ENCODE measurements at regions not wholly inside any gene's neighbourhood (a gene's known extent, or its start where the extent isn't known, plus 50 kb on each side); places are given as distances from the start of the nearest gene placed in this dataset.
"Not testable (repeated sequence)": the region's sequence is repeated elsewhere in the genome, so short reads cannot be mapped to it uniquely, and the experiment has no call there.

DNA sequence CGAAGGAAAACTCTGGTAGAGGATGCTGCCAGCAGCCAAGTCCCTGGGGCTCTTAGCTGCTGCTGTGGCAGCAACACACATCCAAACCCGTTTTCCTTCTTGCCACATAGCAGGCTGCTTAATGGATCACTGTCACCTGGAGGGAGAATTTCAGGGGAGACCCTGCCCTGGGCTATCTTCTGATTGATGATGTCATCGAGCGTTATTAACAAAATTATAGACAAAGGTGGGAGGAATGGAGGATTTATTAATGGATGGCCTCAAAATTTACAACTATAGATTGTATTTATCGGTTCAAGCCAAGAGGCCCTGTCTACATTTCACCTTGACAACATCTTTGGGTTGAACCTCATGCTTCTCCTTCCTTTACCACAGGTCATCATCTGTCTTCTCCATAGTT, 120.8 kb upstream of the PZP start:
- Histone ChIP-seq H3K4me1 (ENCODE audit: control insufficient read depth in 1 of 2, insufficient read depth in 2 of 2, low read length in 2 of 2) (peaks cover 3 to 7% of the 10 kb centered on the region in 2 donors), H3K27me3 (ENCODE audit: control insufficient read depth in 1 of 2, insufficient read depth in 2 of 2, low read length in 2 of 2) (no peaks in the 10 kb centered on the region)

DNA sequence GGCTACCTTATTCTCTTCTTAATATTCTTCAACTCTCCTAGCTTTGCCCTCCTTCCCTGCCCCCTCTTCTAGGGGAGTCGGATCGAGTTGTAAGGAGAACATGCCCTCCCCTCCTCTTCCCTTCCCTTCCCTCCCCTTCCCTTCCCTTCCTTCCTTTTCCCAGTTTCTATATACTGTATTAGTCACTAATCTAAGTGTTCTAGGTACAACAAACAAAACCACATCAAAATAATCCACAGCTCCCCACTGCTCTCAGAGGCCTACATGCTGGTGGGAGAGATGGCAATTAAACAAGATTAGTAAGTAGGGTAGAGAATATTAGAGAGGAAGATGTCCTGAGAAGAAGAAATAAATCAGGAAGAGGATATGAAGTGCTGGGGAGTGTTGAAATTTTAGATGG, 119.9 kb upstream of the PZP start:
- Histone ChIP-seq H3K27ac (ENCODE audit: low read depth, low read length) (no peak overlapping the region), H3K27me3 (ENCODE audit: control insufficient read depth in 1 of 2, insufficient read depth in 2 of 2, low read length in 2 of 2) (no peaks in the 10 kb centered on the region), H3K9me3 (ENCODE audit: control insufficient read depth in 1 of 2, low read length in 2 of 2) (no peaks in the 10 kb centered on the region), H3K36me3 (ENCODE audit: control insufficient read depth in 1 of 2, insufficient read depth in 2 of 2, low read length in 2 of 2) (no peaks in the 10 kb centered on the region), H3K4me1 (ENCODE audit: control insufficient read depth in 1 of 2, insufficient read depth in 2 of 2, low read length in 2 of 2) (peaks cover 0 to 3% of the 10 kb centered on the region in 2 donors), H3K9ac (ENCODE audit: low read depth in 1 of 2, low read length in 2 of 2) (no peak overlapping the region), H3K4me3 (ENCODE audit: low read depth in 1 of 2, low read length in 2 of 2) (no peak overlapping the region)

More for the DNA sequence above, 120.8 kb upstream of the PZP start:
- no peaks in the 10 kb centered on the region for H3K9me3 ChIP-seq (ENCODE audit: control insufficient read depth in 1 of 2, low read length in 2 of 2)
- no peak overlapping the region for H3K9ac ChIP-seq (ENCODE audit: low read depth in 1 of 2, low read length in 2 of 2)
- no peak overlapping the region for H3K27ac ChIP-seq (ENCODE audit: low read depth, low read length)
- no peak overlapping the region for H3K4me3 ChIP-seq (ENCODE audit: low read depth in 1 of 2, low read length in 2 of 2)
- no peaks in the 10 kb centered on the region for H3K36me3 ChIP-seq (ENCODE audit: control insufficient read depth in 1 of 2, insufficient read depth in 2 of 2, low read length in 2 of 2)

DNA sequence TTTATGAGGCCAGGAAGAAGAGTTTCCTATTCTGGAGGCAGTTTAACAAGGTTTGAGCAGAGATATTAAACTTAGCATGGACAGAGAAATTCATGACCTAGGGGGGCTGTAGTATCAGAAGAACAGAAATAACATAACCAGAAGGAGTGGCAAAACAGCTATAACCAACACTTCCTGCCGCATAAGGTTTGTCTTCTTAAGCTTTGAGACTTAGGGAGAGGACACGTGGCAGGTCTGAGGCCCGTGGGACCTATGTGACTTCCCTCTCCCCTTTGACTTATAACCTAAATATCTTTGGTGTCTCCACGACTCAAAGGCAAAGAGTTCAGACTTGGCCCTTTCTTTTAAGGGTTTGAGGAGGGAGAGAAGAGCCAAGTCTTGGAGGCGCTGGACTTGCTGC, 119.1 kb upstream of the PZP start:
- no peak overlapping the region for H3K27ac ChIP-seq (ENCODE audit: low read depth, low read length)
- H3K9me3 ChIP-seq (ENCODE audit: control insufficient read depth in 1 of 2, low read length in 2 of 2) = no peaks in the 10 kb centered on the region
- no peak overlapping the region for H3K9ac ChIP-seq (ENCODE audit: low read depth in 1 of 2, low read length in 2 of 2)
- no peaks in the 10 kb centered on the region for H3K27me3 ChIP-seq (ENCODE audit: control insufficient read depth in 1 of 2, insufficient read depth in 2 of 2, low read length in 2 of 2)
- peaks cover 0 to 3% of the 10 kb centered on the region in 2 donors for H3K4me1 ChIP-seq (ENCODE audit: control insufficient read depth in 1 of 2, insufficient read depth in 2 of 2, low read length in 2 of 2)
- H3K4me3 ChIP-seq (ENCODE audit: low read depth in 1 of 2, low read length in 2 of 2) = no peak overlapping the region
- no peaks in the 10 kb centered on the region for H3K36me3 ChIP-seq (ENCODE audit: control insufficient read depth in 1 of 2, insufficient read depth in 2 of 2, low read length in 2 of 2)

DNA sequence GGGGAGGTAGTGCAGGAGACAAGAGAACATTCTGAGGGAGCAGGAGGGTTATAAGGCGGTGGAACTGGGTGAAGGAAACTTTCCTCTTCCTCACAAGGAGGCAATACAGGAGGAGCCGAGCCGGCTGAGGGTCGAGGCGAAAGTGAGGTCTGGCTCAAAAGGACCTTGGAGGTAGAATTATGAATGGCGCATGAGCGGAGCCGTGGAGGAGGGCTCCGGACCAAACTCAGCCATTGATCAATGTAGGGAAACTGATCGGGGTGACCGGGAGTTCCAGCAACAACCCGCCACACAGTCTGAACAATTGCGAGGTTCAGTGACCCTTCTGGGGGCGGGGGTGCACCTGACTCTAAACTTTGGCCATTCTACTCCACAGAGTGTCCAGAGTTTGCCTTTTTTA, 118.7 kb upstream of the PZP start:
- not testable (repeated sequence) for H3K9ac ChIP-seq (ENCODE audit: low read depth in 1 of 2, low read length in 2 of 2); H3K4me1 ChIP-seq (ENCODE audit: control insufficient read depth in 1 of 2, insufficient read depth in 2 of 2, low read length in 2 of 2); H3K27ac ChIP-seq (ENCODE audit: low read depth, low read length); H3K9me3 ChIP-seq (ENCODE audit: control insufficient read depth in 1 of 2, low read length in 2 of 2); H3K36me3 ChIP-seq (ENCODE audit: control insufficient read depth in 1 of 2, insufficient read depth in 2 of 2, low read length in 2 of 2); H3K4me3 ChIP-seq (ENCODE audit: low read depth in 1 of 2, low read length in 2 of 2); H3K27me3 ChIP-seq (ENCODE audit: control insufficient read depth in 1 of 2, insufficient read depth in 2 of 2, low read length in 2 of 2)

DNA sequence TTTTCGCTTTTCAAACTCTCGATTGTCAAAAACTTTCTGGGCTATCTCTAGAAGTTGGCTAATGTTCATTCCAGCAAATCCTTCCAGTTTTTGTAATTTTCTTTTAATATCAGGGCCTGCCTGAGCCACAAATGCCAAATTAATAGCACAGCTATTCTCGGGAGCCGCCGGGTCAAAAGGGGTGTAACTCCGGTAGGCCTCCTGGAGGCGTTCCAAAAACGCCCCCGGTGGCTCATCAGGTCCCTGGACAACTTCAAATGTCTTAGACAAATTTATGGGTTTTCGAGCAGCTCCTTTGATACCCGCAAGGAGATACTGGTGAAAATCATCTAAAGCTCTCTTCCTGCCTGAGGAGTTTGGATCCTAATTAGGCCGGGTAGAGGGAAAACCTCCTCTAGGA, 117.9 kb upstream of the PZP start:
- Histone ChIP-seq H3K4me3 (ENCODE audit: low read depth in 1 of 2, low read length in 2 of 2) (no peak overlapping the region), H3K27ac (ENCODE audit: low read depth, low read length) (no peak overlapping the region), H3K27me3 (ENCODE audit: control insufficient read depth in 1 of 2, insufficient read depth in 2 of 2, low read length in 2 of 2) (no peaks in the 10 kb centered on the region), H3K36me3 (ENCODE audit: control insufficient read depth in 1 of 2, insufficient read depth in 2 of 2, low read length in 2 of 2) (no peaks in the 10 kb centered on the region), H3K9me3 (ENCODE audit: control insufficient read depth in 1 of 2, low read length in 2 of 2) (no peaks in the 10 kb centered on the region), H3K4me1 (ENCODE audit: control insufficient read depth in 1 of 2, insufficient read depth in 2 of 2, low read length in 2 of 2) (no peaks in the 10 kb centered on the region), H3K9ac (ENCODE audit: low read depth in 1 of 2, low read length in 2 of 2) (no peak overlapping the region)

DNA sequence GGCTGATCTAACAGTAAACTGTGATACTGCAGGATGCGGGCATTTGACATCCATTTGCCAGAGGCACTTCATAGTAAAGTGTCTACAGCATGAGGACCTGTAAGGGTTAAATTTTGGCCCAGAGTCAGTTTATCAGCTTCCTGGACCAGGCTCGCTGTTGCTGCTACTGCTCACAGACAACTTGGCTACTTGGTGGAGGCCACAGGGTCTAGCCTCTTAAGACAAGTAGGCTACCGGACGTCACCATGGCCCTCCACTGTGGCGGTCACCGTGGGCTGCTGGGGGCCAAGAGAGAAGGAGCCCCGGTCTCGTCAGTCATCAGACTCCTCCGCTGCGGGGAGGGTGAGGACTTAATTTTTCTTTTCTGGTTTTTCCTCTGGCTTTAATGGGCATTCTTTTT, 117.3 kb upstream of the PZP start:
- Histone ChIP-seq H3K9ac (ENCODE audit: low read depth in 1 of 2, low read length in 2 of 2) (no peak overlapping the region), H3K27ac (ENCODE audit: low read depth, low read length) (no peak overlapping the region), H3K9me3 (ENCODE audit: control insufficient read depth in 1 of 2, low read length in 2 of 2) (no peaks in the 10 kb centered on the region), H3K4me1 (ENCODE audit: control insufficient read depth in 1 of 2, insufficient read depth in 2 of 2, low read length in 2 of 2) (no peaks in the 10 kb centered on the region), H3K27me3 (ENCODE audit: control insufficient read depth in 1 of 2, insufficient read depth in 2 of 2, low read length in 2 of 2) (no peaks in the 10 kb centered on the region), H3K36me3 (ENCODE audit: control insufficient read depth in 1 of 2, insufficient read depth in 2 of 2, low read length in 2 of 2) (no peaks in the 10 kb centered on the region), H3K4me3 (ENCODE audit: low read depth in 1 of 2, low read length in 2 of 2) (no peak overlapping the region)

DNA sequence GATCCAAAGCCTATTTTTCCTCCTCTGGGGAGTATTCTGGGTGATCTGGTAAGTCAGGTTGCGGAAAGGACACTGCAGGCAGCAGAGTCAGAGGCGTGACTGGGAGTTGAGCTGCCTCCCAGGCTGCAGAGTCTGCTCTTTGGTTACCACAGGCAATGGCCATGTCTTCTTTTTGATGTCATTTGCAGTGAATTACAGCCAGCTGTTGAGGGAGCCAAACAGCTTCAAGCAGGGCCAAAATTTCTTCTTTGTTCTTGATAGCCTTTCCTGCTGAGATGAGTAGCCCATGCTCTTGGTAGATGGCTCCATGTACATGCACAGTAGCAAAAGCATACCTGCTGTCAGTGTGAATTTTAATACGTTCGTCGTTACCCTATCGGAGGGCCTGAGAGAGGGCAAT, 116.6 kb upstream of the PZP start:
- Histone ChIP-seq H3K36me3 (ENCODE audit: control insufficient read depth in 1 of 2, insufficient read depth in 2 of 2, low read length in 2 of 2) (no peaks in the 10 kb centered on the region), H3K9ac (ENCODE audit: low read depth in 1 of 2, low read length in 2 of 2) (no peak overlapping the region), H3K4me1 (ENCODE audit: control insufficient read depth in 1 of 2, insufficient read depth in 2 of 2, low read length in 2 of 2) (no peaks in the 10 kb centered on the region), H3K9me3 (ENCODE audit: control insufficient read depth in 1 of 2, low read length in 2 of 2) (no peaks in the 10 kb centered on the region), H3K27me3 (ENCODE audit: control insufficient read depth in 1 of 2, insufficient read depth in 2 of 2, low read length in 2 of 2) (no peaks in the 10 kb centered on the region), H3K27ac (ENCODE audit: low read depth, low read length) (no peak overlapping the region), H3K4me3 (ENCODE audit: low read depth in 1 of 2, low read length in 2 of 2) (no peak overlapping the region)

DNA sequence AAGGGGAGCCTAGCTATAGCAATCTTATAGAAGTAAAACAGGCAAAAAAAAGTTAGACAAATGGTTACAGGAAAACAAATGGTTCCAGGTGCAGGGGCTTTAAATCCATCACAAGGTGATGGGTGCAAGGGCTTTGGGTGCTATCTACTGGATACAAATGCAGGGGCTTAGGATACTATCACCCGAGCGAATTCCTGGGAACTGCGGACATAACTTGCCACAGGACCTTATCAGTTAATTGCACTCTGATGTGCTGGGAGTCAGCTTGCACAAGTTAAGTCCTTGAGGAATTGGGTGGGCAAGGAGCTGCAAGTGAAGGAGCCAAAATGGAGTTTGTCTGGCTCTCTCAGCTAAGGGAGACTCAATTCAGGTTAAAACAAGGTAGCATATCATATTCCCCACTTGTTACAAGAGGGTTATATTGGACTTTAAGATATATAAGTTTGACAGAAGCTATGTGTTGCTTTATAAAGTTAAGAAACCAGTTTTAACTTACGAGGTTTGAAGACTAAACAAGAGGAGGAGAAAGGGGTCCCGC, 115.0 kb upstream of the PZP start:
- no peak overlapping the region for H3K27ac ChIP-seq (ENCODE audit: low read depth, low read length)
- H3K4me1 ChIP-seq (ENCODE audit: control insufficient read depth in 1 of 2, insufficient read depth in 2 of 2, low read length in 2 of 2) = no peaks in the 10 kb centered on the region
- H3K4me3 ChIP-seq (ENCODE audit: low read depth in 1 of 2, low read length in 2 of 2) = no peak overlapping the region
- no peaks in the 10 kb centered on the region for H3K36me3 ChIP-seq (ENCODE audit: control insufficient read depth in 1 of 2, insufficient read depth in 2 of 2, low read length in 2 of 2)
- H3K9ac ChIP-seq (ENCODE audit: low read depth in 1 of 2, low read length in 2 of 2) = no peak overlapping the region
- no peaks in the 10 kb centered on the region for H3K9me3 ChIP-seq (ENCODE audit: control insufficient read depth in 1 of 2, low read length in 2 of 2)
- no peaks in the 10 kb centered on the region for H3K27me3 ChIP-seq (ENCODE audit: control insufficient read depth in 1 of 2, insufficient read depth in 2 of 2, low read length in 2 of 2)

DNA sequence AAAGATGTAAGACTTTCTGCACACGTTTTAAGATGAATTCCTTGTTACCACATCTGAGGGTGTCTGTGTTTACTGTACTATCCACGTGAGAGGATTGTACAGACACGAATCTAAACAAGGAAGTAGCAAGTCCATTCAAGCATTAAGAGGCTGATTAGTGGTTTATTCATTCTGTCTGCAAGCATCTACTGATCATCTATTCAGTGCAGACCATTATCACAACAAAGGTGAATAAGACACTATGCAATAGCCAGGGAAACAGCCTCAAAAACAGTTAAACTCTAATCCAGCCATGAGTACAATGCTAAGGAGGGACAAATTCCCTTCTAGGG, 111.6 kb upstream of the PZP start:
- H3K36me3 ChIP-seq (ENCODE audit: control insufficient read depth in 1 of 2, insufficient read depth in 2 of 2, low read length in 2 of 2) = no peaks in the 10 kb centered on the region
- H3K9ac ChIP-seq (ENCODE audit: low read depth in 1 of 2, low read length in 2 of 2) = no peak overlapping the region
- H3K27ac ChIP-seq (ENCODE audit: low read depth, low read length) = no peak overlapping the region
- no peaks in the 10 kb centered on the region for H3K27me3 ChIP-seq (ENCODE audit: control insufficient read depth in 1 of 2, insufficient read depth in 2 of 2, low read length in 2 of 2)
- H3K4me1 ChIP-seq (ENCODE audit: control insufficient read depth in 1 of 2, insufficient read depth in 2 of 2, low read length in 2 of 2) = no peaks in the 10 kb centered on the region
- no peak overlapping the region for H3K4me3 ChIP-seq (ENCODE audit: low read depth in 1 of 2, low read length in 2 of 2)
- H3K9me3 ChIP-seq (ENCODE audit: control insufficient read depth in 1 of 2, low read length in 2 of 2) = no peaks in the 10 kb centered on the region

DNA sequence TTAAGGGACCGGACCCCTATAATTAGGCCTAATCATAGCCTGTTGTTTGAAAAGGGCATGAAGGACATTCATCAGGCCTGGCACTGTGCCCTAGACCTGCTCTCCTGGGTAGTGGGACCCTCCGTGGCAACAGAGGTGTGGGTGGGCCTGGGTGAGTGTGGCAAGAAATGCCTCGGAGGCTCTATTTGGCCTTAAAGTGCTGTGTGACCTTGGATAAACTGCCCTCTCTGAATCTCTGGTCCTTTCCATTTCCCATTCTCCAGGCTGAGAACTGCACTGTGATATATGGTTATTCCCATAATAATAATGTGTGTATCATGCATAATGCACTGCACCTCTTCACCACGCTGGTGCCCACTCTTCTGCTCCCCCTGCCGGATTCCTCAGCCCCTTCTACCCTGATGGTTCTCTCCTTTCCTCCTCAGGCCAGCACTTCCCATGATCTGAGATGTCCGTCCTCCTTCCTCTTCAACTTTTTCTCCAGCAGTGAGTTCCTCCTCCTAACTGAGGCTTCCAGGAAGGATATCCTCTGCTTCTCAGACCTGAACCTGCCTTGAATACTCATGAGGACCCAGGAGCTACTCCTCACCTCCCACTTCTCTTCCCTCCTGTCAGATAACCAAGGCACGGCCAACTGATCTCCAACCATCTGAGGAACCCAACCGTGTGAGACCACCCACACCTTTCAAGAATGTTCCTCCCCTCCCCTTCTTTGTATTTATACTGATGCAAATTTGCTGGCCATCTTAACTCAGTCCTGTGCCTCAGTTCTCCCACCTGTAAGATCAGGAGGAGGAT, 111.0 kb upstream of the PZP start:
- Histone ChIP-seq H3K36me3 (ENCODE audit: control insufficient read depth in 1 of 2, insufficient read depth in 2 of 2, low read length in 2 of 2) (no peaks in the 10 kb centered on the region), H3K9ac (ENCODE audit: low read depth in 1 of 2, low read length in 2 of 2) (no peak overlapping the region), H3K4me3 (ENCODE audit: low read depth in 1 of 2, low read length in 2 of 2) (no peak overlapping the region), H3K27me3 (ENCODE audit: control insufficient read depth in 1 of 2, insufficient read depth in 2 of 2, low read length in 2 of 2) (no peaks in the 10 kb centered on the region), H3K9me3 (ENCODE audit: control insufficient read depth in 1 of 2, low read length in 2 of 2) (no peaks in the 10 kb centered on the region), H3K4me1 (ENCODE audit: control insufficient read depth in 1 of 2, insufficient read depth in 2 of 2, low read length in 2 of 2) (no peaks in the 10 kb centered on the region), H3K27ac (ENCODE audit: low read depth, low read length) (no peak overlapping the region)

Data from duodenal mucosa (tissue), 2 donors.